Suprapubic skin (tissue), 4 donors: ENCODE measurements at regions not wholly inside any gene's neighbourhood (a gene's known extent, or its start where the extent isn't known, plus 50 kb on each side); places are given as distances from the start of the nearest gene placed in this dataset.

Experiments used
- DNase-seq, 2 donors: peaks; one replicate each; pipeline ENCODE4 v3.0.0-alpha.2; 2019; ENCODE audit warnings: low spot score in 2 of 2
- H3K27ac ChIP-seq: fragments of 200-600 bp; sonication (generic); one replicate; pipeline ENCODE4 v1.5.1; 2019
- H3K27me3 ChIP-seq: fragments of 200-600 bp; sonication (generic); one replicate; pipeline ENCODE4 v1.5.1; 2019
- H3K36me3 ChIP-seq: fragments of 200-600 bp; sonication (generic); one replicate; pipeline ENCODE4 v1.5.1; 2019
- H3K4me1 ChIP-seq: fragments of 200-600 bp; sonication (generic); one replicate; pipeline ENCODE4 v1.5.1; 2019
- H3K4me3 ChIP-seq: fragments of 200-600 bp; sonication (generic); one replicate; pipeline ENCODE4 v1.5.1; 2019; ENCODE audit warnings: mild to moderate bottlenecking
- H3K9me3 ChIP-seq: fragments of 200-600 bp; sonication (generic); one replicate; pipeline ENCODE4 v1.5.1; 2019
- CTCF ChIP-seq, 2 donors: fragments of 200-600 bp in 1 of 2; fragments of 450-650 bp in 1 of 2; sonication (generic) in 1 of 2; IDR thresholded peaks; one replicate each; pipeline ENCODE4 v1.5.1; 2016 to 2019; ENCODE audit warnings: antibody characterized with exemption in 2 of 2, mild to moderate bottlenecking in 1 of 2, moderate library complexity in 1 of 2
- EP300 ChIP-seq: sonication (generic); formaldehyde crosslinking; IDR thresholded peaks from one replicate; pipeline ENCODE4 v1.6.1; 2017; ENCODE audit warnings: antibody characterized with exemption
- POLR2A ChIP-seq, 2 donors: fragments of 450-650 bp; IDR thresholded peaks; one replicate each; pipeline ENCODE4 v1.6.1; 2017; ENCODE audit warnings: antibody characterized with exemption in 2 of 2, mild to moderate bottlenecking in 2 of 2, moderate library complexity in 2 of 2
- POLR2AphosphoS5 ChIP-seq, 3 donors: sonication (generic); formaldehyde crosslinking; IDR thresholded peaks; one replicate each; pipeline ENCODE4 v1.6.1; 2017; ENCODE audit warnings: antibody characterized with exemption in 3 of 3
- WGBS: methylation state at CpG from one replicate; pipeline ENCODE4 v1.1.5; 2018; 5-methylcytosine and 5-hydroxymethylcytosine counted together

GRCh38 chr18:50444539-50444938 lies 69.7 kb downstream of the SKA1 start:
- no peak overlapping the region for H3K27ac ChIP-seq
- H3K27me3 ChIP-seq, result no peaks in the 10 kb centered on the region
- DNase-seq, result no peak
- H3K9me3 ChIP-seq, result no peaks in the 10 kb centered on the region
- TF ChIP-seq EP300, result no peak
- TF ChIP-seq POLR2A (IDR thresholded peaks at IDR 0.05), result no peak
- TF ChIP-seq CTCF (IDR thresholded peaks at IDR 0.05), result no peak
- no peak for TF ChIP-seq POLR2AphosphoS5 (IDR thresholded peaks at IDR 0.05)
- no peaks in the 10 kb centered on the region for H3K36me3 ChIP-seq
- H3K4me1 ChIP-seq, result no peaks in the 10 kb centered on the region
- WGBS, result 68% methylated on average over 2 of the region's 2 CpGs
- H3K4me3 ChIP-seq, result no peak overlapping the region

GRCh38 chr18:50446629-50447028 lies 71.8 kb downstream of the SKA1 start:
- Histone ChIP-seq H3K4me1 (no peaks in the 10 kb centered on the region), H3K36me3 (no peaks in the 10 kb centered on the region), H3K4me3 (no peak overlapping the region), H3K27ac (no peak overlapping the region), H3K9me3 (no peaks in the 10 kb centered on the region), H3K27me3 (no peaks in the 10 kb centered on the region)
- WGBS, result 91% methylated on average over 2 of the region's 2 CpGs
- no peak for TF ChIP-seq EP300
- no peak for TF ChIP-seq CTCF (IDR thresholded peaks at IDR 0.05)
- no peak for TF ChIP-seq POLR2A (IDR thresholded peaks at IDR 0.05)
- TF ChIP-seq POLR2AphosphoS5 (IDR thresholded peaks at IDR 0.05), result no peak
- no peak for DNase-seq

- DNase-seq, result no peak
- Histone ChIP-seq H3K27ac (no peak overlapping the region), H3K27me3 (no peaks in the 10 kb centered on the region), H3K4me1 (no peaks in the 10 kb centered on the region), H3K4me3 (no peak overlapping the region), H3K9me3 (no peaks in the 10 kb centered on the region), H3K36me3 (no peaks in the 10 kb centered on the region)
- TF ChIP-seq CTCF (IDR thresholded peaks at IDR 0.05) (no peak), POLR2AphosphoS5 (IDR thresholded peaks at IDR 0.05) (no peak), POLR2A (IDR thresholded peaks at IDR 0.05) (no peak), EP300 (no peak)
- 83% methylated on average over 5 of the region's 5 CpGs for WGBS
Observed at GRCh38 chr18:50447102-50447741, 72.4 kb downstream of the SKA1 start.

- Histone ChIP-seq H3K4me3 (no peak overlapping the region), H3K36me3 (no peaks in the 10 kb centered on the region), H3K27ac (no peak overlapping the region), H3K4me1 (no peaks in the 10 kb centered on the region), H3K9me3 (no peaks in the 10 kb centered on the region), H3K27me3 (no peaks in the 10 kb centered on the region)
- no peak for DNase-seq
- TF ChIP-seq EP300 (no peak), CTCF (IDR thresholded peaks at IDR 0.05) (no peak), POLR2AphosphoS5 (IDR thresholded peaks at IDR 0.05) (no peak), POLR2A (IDR thresholded peaks at IDR 0.05) (no peak)
- 64% methylated on average over 1 of the region's 1 CpG for WGBS
Observed at GRCh38 chr18:50447952-50448351, 73.1 kb downstream of the SKA1 start.

GRCh38 chr18:50451100-50451842 lies 76.4 kb downstream of the SKA1 start:
- H3K4me1 ChIP-seq, result peaks cover 10% of the 10 kb centered on the region
- no peak for TF ChIP-seq POLR2A (IDR thresholded peaks at IDR 0.05)
- TF ChIP-seq EP300, result no peak
- TF ChIP-seq CTCF (IDR thresholded peaks at IDR 0.05), result no peak
- no peak for TF ChIP-seq POLR2AphosphoS5 (IDR thresholded peaks at IDR 0.05)

More at GRCh38 chr18:50451100-50451842, 76.4 kb downstream of the SKA1 start:
- H3K9me3 ChIP-seq, result no peaks in the 10 kb centered on the region
- DNase-seq, result no peak
- 78% methylated on average over 7 of the region's 7 CpGs for WGBS
- no peaks in the 10 kb centered on the region for H3K27me3 ChIP-seq
- no peak overlapping the region for H3K4me3 ChIP-seq
- H3K36me3 ChIP-seq, result no peaks in the 10 kb centered on the region
- H3K27ac ChIP-seq, result no peak overlapping the region
